ENCODE measurements at regions not wholly inside any gene's neighbourhood (a gene's known extent, or its start where the extent isn't known, plus 50 kb on each side); places are given as distances from the start of the nearest gene placed in this dataset.
"Not testable (repeated sequence)": the region's sequence is repeated elsewhere in the genome, so short reads cannot be mapped to it uniquely, and the experiment has no call there.

DNA sequence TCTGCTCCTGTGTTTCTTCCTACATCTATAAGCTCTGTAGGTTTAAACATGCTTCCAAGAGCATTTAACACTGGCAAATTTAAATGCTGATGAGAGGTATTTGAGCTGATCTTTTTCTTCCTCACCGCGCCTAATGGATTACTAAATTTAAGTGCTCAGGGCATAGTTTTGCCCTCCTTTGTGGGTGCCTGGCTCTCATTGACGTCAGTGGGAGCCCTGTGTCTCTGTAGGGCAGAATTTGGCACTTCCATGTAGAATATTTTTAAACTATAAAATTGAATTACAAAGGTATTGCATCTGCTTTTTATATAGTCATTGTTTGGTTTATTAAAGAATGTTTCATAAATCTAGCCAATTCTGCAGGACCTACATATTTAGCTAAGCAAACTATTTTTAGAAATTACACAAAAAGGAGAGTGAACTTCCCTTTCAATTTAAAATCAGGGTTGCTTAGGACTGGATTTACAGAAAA lies 444.8 kb downstream of the AEBP2 start:
- no peak for DNase-seq

DNA sequence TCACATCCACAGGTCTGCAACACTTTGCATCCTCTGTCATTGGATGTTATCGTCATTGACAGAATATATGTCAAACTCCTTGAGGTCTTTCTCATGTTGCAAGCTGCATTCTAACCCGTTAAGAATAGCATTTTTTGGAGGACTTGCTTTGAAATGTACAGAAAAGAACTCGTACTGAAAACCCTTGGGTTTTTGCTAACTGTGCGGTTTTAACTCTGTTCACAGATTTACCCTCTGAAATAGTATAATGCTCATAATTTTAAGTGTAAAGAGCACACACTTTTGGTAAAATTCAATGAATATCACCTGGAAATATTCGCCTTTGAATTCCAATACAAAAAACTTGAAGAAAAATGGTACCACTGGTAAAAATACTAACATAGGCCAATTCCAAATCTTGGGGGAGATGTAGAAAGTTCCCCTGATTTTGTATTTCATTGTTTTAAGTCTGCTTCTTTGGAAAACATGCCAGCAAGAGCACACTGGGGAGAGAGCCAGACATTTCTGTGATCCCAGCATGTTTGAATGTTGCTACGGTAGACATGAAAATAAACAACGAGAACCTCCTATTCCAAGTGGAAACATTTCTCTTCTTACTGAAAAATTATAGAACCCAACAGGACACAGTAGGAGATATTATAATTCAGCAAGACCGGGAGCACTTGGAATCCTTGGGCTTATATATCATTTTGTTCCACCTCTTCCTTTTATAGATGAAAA lies 446.0 kb downstream of the AEBP2 start:
- no peak for DNase-seq

DNA sequence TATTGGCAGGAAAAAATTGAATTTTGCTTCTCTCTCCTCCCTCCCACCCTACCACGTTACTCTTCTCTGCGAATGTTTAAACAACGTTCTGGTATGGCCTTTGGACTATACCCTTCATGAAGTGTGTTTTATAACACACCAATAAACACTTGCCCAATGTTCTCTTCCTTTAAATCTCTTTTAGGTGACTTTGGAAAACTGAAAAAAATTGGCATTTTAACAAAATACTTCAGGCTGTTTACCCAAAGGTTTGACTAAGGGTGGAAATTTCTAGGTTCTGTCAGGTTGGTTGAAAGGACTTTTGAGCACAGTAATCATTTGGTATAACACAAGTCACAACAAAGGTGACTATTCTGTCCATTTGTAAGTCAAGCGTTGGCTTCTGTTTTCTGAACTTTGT lies 446.8 kb downstream of the AEBP2 start:
- DNase-seq = no peak

DNA sequence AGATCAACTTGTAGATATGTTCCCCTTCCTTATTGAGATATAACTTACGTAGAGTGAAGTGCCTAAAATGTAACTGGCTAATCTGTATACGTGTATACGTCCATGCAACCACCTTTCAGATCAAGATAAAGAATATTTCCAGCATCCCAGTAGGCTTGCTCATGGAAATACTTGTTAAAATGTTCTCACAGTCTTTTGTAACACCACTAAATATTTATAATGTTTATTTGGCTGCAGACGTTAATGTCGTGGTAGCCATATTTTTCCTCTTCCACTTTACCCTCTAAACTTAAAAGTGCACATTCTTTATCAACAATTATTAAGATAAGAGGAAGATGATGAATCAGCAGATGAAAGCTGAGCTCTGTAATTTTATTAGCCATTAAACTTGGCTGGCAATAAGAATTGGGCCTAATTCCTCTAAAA lies 447.4 kb downstream of the AEBP2 start:
- no peak for DNase-seq

DNA sequence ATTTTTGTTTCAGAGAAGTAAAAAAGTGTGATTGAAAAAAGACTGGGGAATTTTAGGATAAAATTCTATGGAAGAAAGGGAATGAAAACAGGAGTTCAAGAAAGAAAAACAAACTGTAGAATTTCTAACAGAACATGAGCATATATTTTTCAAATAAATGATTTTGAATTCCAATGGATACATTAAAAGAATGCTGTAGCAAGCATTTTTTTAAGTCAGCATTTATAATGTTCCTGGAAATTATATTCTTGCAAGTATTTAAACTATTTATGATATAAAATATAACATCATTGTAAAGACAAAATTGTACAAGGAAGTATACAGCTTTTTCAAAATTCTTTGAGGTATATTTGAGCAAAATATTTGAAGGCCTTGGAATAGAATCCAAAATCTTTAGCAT lies 450.7 kb downstream of the AEBP2 start:
- no peak for DNase-seq

DNA sequence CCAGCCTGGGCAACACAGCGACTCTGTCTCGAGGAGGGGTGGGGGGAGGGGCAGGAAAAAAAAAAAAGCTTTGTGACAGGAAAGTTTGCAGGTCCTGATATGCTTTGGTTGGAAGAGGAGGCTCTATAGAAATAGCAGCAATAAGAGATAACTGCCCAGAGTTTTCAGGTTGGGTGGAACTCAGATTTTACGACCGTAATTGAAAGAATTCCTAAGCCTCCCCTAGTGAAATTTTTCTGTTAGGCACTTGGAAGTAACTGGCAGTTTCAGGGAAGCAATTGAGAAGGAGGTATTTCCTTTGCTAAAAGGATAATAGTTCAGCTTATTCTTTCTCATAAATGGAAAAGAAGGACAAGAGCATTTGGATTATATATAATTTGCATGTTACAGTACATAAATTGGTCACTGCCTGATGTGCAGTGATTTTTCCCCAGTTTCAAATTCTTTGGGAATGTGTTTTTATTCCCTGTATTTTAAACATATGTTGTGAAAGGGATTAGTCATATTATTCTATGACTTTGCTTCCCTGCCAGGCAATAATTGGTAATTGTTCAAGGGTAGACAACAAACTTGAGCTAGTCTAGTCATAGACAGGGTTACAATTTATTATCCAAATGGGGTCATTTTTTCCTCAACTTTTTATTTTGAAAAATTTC lies 452.8 kb downstream of the AEBP2 start:
- peak; percentile 23 for DNase-seq

DNA sequence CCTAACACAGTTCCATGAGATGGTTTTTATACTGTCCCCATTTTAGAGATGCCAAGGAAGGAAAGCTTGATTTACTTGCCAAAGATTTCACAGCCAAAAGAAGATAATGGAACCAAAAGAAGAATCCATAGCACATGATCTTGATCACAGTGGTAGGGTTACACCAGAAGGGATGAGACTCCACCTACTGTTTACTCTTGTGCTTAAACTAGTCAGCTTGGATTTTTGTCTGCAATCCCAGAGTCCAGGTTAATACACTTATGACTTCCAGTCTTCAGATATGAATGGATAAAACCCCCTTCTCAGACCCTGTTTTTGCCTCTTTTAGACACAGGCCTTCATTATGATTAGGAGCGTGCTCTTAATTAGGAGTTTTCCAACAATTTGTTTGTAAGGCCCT lies 454.2 kb downstream of the AEBP2 start:
- DNase-seq = peak; percentile 62

DNA sequence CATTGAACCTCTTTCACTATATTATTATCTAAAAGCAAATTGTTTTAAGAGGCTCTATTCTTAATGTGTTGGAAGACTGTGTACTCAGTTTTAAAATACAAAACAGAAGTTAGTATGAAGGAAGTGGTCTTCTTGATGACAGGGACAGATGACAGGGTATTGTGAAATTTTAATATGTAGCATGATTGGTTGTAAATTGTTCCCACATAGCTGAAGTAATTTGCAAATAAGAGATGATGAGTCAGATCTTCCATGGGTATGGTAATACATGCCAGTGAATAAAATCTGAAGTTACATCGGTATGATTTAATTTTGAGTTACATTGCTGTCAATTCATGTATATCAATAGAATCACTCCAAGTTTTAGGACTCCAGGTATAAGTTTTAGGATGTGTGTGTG lies 454.8 kb downstream of the AEBP2 start:
- DNase-seq = peak; percentile 57

DNA sequence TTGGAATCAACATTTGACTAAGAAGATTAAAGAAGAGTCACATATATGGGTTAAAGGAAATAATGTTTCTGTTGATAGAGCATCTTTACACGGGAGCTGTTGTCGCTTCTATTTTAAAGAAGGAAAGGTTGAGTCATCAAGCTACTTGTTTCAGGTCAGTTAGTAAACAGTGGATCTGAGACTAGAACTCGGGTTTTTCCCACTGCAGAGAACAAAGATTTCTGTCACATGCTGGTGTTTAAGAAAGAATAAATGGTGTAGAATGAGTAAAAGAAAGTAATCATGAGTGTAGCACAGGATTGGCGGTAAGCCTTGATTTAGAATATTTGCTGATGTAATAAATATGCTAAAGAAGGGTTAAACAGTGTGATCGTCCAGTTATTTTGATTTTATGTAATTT lies 455.5 kb downstream of the AEBP2 start:
- DNase-seq = no peak

DNA sequence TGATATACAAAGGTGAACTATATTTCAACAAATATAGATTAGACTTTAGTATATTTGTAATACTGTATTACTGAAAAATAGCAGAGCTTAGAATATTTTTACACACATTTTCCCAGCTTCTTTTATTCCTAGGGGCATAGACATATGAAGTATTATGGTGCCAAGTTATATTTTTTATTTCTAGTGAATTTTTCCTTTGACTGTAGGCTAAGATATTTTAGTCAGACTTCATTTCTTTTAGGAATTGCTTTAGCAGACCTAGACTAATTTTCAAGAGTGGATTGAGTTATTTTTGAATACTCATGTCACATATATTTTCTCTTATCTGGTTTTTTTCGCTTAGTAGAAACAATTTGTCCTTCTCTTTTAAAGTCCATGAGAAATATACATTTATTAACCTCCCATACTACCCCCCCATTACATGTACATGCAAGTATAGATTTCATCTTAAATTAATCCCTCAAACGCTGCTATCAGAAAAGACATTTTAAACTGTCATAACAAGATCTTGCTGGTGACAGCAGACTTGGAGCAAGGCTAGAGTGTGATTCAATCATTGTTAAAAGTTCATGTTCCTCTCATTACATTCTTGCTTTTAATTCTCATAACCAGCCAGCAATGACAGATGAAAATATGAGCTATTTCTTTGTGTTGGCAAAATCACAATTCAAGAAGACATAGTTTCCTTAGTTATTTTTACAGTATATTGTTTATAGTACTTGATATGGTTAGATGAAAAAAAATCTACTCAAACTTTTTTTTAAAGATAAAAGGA lies 456.1 kb downstream of the AEBP2 start:
- no peak for DNase-seq

DNA sequence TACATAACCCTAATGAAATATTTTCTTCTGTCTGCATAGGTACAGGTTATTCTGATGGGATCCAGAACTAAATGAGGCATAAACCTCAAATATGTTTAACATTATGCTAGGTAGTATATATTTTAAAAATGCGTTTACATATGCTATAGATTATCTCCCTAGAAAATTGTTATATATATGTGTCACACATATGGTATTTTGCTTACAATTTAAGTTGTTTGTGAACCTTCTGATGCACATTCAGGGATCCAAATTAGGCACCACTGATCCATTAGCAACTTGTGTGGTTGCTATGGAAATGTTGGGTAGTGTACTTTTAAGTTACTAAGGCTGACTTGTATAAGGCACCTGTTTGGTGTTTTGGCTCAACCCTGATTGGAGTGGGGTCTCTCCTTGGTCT lies 456.7 kb downstream of the AEBP2 start:
- DNase-seq = no peak

DNA sequence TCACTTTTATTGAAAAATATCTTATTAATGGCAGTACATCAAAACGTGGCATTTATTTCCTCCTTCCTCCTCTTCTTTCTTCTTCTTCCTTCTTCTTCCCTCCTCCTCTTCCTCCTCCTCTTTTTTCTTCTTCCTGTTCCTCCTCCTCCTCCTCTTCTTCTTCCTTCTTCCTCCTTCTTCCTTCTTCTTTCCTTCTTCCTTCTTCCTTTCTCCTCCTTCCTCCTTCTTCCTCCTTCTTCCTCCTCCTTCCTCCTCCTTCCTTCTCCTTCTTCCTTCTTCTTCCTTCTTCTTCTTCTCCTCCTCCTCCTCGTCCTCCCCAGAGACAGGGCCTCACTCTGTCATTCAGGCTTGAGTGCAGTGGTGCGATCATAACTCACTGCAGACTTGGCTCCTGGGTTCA lies 457.2 kb downstream of the AEBP2 start:
- no peak for DNase-seq

DNA sequence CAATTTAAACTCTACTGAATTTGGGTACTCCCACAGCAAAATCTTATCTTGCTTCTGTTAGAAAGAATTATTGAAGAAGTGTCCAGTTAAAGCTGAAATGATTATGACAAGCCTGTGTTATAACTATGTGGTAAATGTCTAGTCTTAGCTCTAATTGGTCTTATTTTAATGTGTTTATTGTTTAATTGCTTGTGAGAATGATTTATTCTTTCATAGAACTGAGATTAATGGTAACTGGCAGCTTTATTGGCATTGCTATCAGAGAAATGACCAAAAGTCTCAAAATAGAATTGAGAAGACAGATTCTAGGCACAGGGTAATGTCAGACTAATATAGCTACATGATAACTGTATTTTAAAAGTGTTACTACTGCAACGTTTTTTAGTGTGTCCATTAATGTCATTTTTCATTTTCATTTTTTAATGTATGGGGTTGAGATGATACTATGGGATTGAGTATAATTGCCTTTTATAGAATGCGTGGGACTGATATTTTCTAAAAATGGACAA lies 458.7 kb downstream of the AEBP2 start:
- DNase-seq = no peak

DNA sequence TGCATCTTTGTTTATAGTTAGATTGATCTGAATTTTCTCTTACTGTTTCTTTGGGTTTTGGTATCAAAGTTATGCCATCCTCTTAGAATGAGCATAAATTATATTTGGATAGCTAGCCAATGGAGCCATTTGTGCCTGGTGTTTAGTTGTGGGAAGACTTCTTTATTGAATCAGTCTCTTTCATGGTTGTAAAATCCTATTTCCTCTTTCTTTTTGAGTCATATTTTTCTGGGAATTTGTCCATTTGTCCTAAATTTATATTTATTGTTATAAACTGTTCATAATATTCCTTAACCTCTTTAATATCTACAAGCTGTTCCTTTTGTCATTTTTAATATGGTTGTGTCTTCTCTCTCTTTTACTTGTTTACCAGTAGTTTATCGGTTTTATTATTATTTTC lies 462.5 kb downstream of the AEBP2 start:
- no peak for DNase-seq

DNA sequence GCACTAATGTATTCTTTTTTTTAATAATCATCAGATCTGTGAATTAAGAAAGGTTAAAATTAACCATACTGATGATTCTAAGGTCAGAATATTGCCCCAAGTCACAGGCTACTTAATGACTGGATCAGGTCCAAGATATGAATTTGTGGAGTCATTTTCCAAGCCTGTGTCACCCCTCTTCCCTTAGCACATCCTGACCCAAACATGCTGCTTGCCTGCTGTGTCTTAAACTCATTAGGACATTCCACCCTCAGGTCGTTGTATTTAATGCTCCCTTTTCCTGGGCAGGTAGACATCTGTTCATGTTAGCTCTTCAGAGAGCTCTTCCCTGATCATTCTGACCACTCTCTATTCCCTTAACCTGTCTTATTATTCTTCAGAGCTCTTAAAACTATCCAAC lies 463.5 kb upstream of the PDE3A start:
- DNase-seq = no peak

DNA sequence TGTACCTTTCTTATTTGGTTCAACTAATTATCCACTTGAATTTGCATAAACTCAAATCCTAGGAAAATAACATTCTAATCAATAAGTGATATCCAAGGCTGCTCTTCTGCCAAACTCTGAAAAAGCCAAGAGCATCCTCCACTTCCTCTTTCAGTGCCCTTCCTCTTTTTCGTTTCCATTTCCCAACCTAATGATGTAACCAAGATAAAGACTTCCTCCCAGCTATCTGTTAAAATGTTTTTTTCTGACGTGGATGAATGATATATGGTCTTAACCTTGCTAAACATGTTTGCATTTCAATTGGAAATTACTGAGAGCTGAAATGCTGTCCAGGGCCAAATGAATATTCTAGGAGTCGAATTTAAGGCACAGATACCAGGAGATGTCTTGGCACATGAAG lies 459.5 kb upstream of the PDE3A start:
- DNase-seq = no peak

DNA sequence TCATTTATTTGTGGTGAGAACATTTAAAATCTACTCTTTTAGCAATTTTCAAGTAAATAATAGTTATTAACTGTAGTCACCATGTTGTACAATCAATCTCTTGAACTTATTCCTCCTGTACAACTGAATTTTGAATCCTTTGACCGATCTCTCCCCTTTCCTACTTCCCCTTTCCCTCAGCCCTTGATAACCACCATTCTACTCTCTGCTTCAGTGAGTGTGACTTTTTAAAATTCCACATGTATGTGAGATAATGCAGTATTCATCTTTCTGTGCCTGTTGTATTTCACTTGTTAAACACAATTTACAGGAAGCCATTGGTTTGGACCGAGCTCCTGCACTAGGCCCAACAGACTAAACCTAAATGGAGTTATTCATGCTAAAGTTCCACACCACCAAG lies 458.9 kb upstream of the PDE3A start:
- no peak for DNase-seq

DNA sequence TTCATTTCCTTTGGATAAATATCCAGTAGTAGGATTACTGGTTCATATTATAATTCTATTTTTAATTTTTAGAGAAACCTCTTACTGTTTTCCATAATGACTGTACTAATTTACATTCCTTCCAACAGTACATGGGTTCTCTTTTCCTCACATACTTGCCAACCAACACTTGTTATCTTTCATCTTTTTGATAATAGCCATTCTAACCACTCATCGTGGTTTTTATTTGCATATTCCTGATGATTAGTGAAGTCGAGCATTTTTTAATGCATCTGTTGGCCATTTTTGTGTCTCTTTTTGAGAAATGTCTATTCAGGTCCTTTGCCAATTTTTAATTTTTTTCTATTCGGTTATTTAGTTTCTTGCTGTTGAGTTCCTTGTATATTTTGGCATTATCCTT lies 457.7 kb upstream of the PDE3A start:
- no peak for DNase-seq

DNA sequence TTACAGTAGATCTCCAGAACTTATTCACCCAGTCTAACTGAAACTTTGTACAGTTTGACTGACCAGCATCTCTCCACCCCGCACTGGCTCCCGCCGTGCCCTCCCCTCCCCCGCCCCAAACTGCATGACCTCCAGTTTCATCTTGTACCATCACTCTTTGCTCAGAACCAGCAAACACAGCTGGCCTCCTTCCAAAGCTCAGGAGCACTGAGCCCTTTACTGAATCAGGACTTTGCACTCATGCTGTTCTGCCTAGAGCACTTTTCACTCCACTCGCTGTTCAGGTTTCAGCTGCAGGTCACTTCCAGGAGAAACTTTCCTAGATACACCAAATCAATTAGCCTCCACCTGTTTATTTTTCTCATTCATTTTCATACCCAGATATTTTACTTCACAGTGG lies 455.3 kb upstream of the PDE3A start:
- DNase-seq = no peak

DNA sequence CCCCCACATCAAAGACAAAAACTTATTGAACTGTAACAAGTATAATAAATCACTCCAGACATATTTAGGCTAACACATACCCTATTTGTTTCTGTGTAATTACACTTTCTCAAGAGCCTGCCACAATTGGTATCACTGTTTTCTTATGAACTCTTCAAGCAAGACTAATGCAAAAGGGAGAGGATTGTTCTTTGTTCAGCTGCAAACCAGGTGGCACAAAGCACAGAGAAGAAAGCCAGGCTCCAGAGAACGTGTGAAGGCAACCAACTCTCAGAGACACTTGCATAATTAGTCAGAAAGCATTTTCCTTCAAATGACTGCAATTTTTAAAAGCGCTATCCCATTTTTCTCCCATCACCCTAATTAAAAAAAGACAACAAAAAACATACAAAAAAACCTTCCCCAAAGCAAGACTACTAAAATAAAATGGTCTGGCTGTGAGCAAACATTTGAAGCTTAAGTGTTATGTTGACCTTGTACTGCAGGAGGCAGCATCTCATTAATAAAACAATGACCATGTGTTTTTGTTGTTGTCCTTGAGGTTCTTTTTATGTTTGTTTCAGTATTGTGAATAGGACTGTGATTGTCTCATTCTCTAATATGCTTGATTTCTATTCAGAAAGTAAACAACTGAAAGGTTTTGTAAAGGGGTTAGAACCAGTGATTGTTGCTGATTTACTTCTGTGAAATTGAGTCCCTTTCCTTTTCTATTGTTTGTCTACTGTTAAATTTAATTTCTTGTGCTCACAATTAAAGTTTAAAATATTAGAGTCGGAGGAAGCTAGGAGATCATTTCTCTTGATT lies 452.7 kb upstream of the PDE3A start:
- peak; percentile 53 for DNase-seq

DNA sequence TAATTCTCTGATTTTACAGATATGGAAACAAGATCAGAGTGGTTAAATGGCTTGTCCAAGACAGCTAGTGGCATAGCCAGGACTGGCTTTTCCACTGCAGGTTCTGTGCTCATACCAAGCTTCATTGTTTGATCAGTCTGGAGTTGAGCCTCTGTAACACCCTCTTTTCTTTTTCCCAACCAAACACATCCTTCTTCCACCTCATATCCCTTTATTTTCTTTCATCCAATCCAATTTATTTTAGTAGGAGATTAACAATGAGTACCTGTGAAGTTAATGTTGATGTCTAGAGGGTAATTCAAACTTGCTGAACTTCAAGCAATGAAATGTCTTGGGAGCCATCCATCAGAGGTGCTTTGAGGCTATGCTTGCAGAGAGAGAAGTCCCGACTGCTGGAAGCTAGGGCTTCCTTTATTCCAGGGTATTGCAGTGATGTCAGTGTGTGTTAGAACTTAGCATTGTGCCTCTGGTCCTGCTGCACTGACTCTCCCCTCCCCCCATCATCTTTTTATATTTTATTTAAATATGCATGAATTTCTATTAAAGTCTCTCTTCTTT lies 452.1 kb upstream of the PDE3A start:
- DNase-seq = no peak

DNA sequence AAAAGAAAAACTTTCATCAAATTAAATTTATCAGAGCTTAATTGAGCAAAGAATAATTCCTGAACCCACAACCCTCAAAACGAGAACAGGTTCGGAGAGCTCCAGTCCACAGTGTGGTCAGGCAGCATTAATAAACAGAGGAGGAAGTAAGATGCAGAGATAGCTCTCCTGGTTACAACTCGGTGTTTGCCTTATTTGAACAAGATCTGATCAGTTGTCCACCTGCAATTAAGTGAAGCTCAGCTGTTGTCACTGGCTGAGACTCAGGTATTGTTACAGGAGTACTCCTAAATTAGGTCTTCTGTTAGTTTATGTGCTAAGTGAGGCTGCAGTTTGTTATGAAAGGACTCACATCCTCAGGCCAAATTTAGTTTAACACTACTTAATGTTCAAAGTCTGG lies 451.4 kb upstream of the PDE3A start:
- DNase-seq = no peak

DNA sequence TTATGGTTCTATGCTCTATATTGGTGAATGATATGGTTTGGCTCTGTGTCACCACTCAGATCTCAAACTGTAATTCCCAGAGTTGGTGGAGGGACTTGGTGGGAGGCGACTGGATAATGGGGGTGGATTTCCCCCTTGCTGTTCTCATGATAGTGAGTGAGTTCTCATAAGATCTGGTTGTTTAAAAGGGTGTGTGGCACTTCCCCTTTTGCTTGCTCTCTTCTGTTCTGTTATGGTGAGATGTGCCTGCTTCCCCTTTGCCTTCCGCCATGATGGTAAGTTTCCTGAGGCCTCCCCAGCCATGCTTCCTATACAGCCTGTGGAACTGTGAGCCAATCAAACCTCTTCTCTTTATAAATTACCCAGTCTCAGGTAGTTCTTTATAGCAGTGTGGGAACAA lies 446.6 kb upstream of the PDE3A start:
- not testable (repeated sequence) for DNase-seq

Measured in HCEC 1CT (cell line).